ENCODE measurements at regions not wholly inside any gene's neighbourhood (a gene's known extent, or its start where the extent isn't known, plus 50 kb on each side); places are given as distances from the start of the nearest gene placed in this dataset.

DNA sequence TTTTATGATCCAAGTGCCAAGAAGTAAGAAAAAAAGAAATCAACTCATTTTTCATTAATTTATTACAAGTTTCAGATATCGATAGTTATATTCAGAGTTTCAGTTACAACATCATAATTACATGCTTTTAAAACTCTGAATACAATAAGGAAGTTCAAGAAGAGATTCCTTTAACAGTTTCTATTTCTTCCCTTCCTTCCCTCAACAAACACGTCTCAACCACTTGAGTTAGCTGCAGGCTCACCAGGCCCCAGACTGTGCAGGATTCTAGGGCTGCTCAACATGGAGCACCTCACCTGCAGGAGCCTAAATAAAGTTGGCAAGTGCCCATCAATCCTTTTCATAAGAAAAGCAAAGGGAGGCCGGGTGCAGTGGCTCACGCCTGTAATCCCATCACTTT, 79.2 kb upstream of the FNDC3B start:
- TF ChIP-seq EZH2 (IDR thresholded peaks at IDR 0.05; ENCODE audit: low read length) = no peak
- TF ChIP-seq, protein P1, sequence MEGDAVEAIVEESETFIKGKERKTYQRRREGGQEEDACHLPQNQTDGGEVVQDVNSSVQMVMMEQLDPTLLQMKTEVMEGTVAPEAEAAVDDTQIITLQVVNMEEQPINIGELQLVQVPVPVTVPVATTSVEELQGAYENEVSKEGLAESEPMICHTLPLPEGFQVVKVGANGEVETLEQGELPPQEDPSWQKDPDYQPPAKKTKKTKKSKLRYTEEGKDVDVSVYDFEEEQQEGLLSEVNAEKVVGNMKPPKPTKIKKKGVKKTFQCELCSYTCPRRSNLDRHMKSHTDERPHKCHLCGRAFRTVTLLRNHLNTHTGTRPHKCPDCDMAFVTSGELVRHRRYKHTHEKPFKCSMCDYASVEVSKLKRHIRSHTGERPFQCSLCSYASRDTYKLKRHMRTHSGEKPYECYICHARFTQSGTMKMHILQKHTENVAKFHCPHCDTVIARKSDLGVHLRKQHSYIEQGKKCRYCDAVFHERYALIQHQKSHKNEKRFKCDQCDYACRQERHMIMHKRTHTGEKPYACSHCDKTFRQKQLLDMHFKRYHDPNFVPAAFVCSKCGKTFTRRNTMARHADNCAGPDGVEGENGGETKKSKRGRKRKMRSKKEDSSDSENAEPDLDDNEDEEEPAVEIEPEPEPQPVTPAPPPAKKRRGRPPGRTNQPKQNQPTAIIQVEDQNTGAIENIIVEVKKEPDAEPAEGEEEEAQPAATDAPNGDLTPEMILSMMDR (optimal IDR thresholded peaks at IDR 0.05 in 1 of 3, IDR thresholded peaks at IDR 0.05 in 1 of 3, conservative IDR thresholded peaks at IDR 0.05 in 1 of 3; ENCODE audit: extremely low read depth in 1 of 3, insufficient read depth in 2 of 3, low read length in 3 of 3) = no peak

Data from keratinocyte (primary cell).